Panc1 (cell line): ENCODE measurements at regions not wholly inside any gene's neighbourhood (a gene's known extent, or its start where the extent isn't known, plus 50 kb on each side); places are given as distances from the start of the nearest gene placed in this dataset.

ENCODE experiments used
- CTCF ChIP-seq: fragments of 450-650 bp; IDR thresholded peaks from 2 replicates; pipeline ENCODE4 v1.5.1; 2017; ENCODE audit warnings: mild to moderate bottlenecking
- REST ChIP-seq, 2 experiments: IDR thresholded peaks; 2 replicates each; pipeline ENCODE4 v1.6.1; 2011 to 2012; ENCODE audit warnings: low read depth in 2 of 2, control low read depth in 1 of 2, low read length in 1 of 2, mild to moderate bottlenecking in 1 of 2, moderate library complexity in 1 of 2; ENCODE audit not compliant: insufficient read depth in 1 of 2
- SIN3A ChIP-seq: IDR thresholded peaks from 2 replicates; pipeline ENCODE4 v1.6.1; 2012; ENCODE audit warnings: low read depth, mild to moderate bottlenecking, low read length, moderate library complexity, borderline replicate concordance; ENCODE audit not compliant: insufficient read depth

- TF ChIP-seq CTCF (no peak), REST (IDR thresholded peaks at IDR 0.05; ENCODE audit: insufficient read depth in 1 of 2, low read depth in 2 of 2, low read length in 1 of 2) (no peak), SIN3A (no peak)
Observed at GRCh38 chr4:108411836-108412235, 208.5 kb upstream of the RPL34 start.
